HG03521 (cell line): ENCODE measurements at regions not wholly inside any gene's neighbourhood (a gene's known extent, or its start where the extent isn't known, plus 50 kb on each side); places are given as distances from the start of the nearest gene placed in this dataset.

Source experiments
- ATAC-seq: cut with Tn5 transposase; IDR thresholded peaks from one replicate; pipeline ENCODE4 v1.9.1; 2021; ENCODE audit warnings: mild to moderate bottlenecking, moderate library complexity; ENCODE audit not compliant: unreplicated experiment

- no peak for ATAC-seq
Observed at GRCh38 chr17:65477600-65477999, 83.8 kb downstream of the AXIN2 start.

- no peak for ATAC-seq
Observed at GRCh38 chr17:65474660-65475059, 86.8 kb downstream of the AXIN2 start.

- no peak for ATAC-seq
Observed at GRCh38 chr17:65473985-65474384, 87.5 kb downstream of the AXIN2 start.

- ATAC-seq, result no peak
Observed at GRCh38 chr17:65473363-65473762, 88.1 kb downstream of the AXIN2 start.

GRCh38 chr17:65472666-65473309 is 88.7 kb downstream of the AXIN2 start:
- no peak for ATAC-seq

- ATAC-seq, result no peak
Observed at GRCh38 chr17:65470783-65471182, 90.7 kb downstream of the AXIN2 start.

- ATAC-seq, result no peak
Observed at GRCh38 chr17:65468321-65468720, 93.1 kb downstream of the AXIN2 start.

GRCh38 chr17:65467156-65467555 is 94.3 kb downstream of the AXIN2 start:
- ATAC-seq, result no peak

- no peak for ATAC-seq
Observed at GRCh38 chr17:65466547-65466946, 94.9 kb downstream of the AXIN2 start.

- ATAC-seq, result no peak
Observed at GRCh38 chr17:65463242-65463641, 98.2 kb downstream of the AXIN2 start.

- ATAC-seq, result no peak
Observed at GRCh38 chr17:65459677-65460347, 101.6 kb downstream of the AXIN2 start.

- no peak for ATAC-seq
Observed at GRCh38 chr17:65457635-65458257, 103.7 kb downstream of the AXIN2 start.

- no peak for ATAC-seq
Observed at GRCh38 chr17:65457183-65457582, 104.3 kb downstream of the AXIN2 start.

- no peak for ATAC-seq
Observed at GRCh38 chr17:65456368-65457151, 104.9 kb downstream of the AXIN2 start.

GRCh38 chr17:65455972-65456343 is 105.5 kb downstream of the AXIN2 start:
- ATAC-seq, result no peak

GRCh38 chr17:65455154-65455971 is 106.1 kb downstream of the AXIN2 start:
- no peak for ATAC-seq

GRCh38 chr17:65453204-65453931 is 108.1 kb downstream of the AXIN2 start:
- no peak for ATAC-seq

- no peak for ATAC-seq
Observed at GRCh38 chr17:65449495-65449894, 112.0 kb downstream of the AXIN2 start.

GRCh38 chr17:65447823-65448222 is 113.6 kb downstream of the AXIN2 start:
- no peak for ATAC-seq
